Fibroblast of pulmonary artery (primary cell): ENCODE measurements at regions not wholly inside any gene's neighbourhood (a gene's known extent, or its start where the extent isn't known, plus 50 kb on each side); places are given as distances from the start of the nearest gene placed in this dataset.

Source experiments
- DNase-seq: peaks from one replicate; pipeline ENCODE4 v3.0.0-alpha.2; 2010; ENCODE audit warnings: low read depth
- H3K4me3 ChIP-seq: replicated peaks from 2 replicates; pipeline ENCODE4 v1.5.1; 2011; ENCODE audit warnings: low read depth, mild to moderate bottlenecking, control low read depth, low read length, moderate library complexity
- CTCF ChIP-seq: IDR thresholded peaks from 2 replicates; pipeline ENCODE4 v1.5.1; 2011; ENCODE audit warnings: mild to moderate bottlenecking, control low read depth, low read length, inconsistent platforms; ENCODE audit errors: missing control alignments

- no peak overlapping the region for H3K4me3 ChIP-seq
- peak; percentile 11 for DNase-seq
- TF ChIP-seq CTCF: no peak
These were observed 537.8 kb upstream of the FTMT start for GRCh38 chr5:121313886-121314285.

GRCh38 chr5:121315786-121316185, 535.9 kb upstream of the FTMT start:
- H3K4me3 ChIP-seq: no peak overlapping the region
- no peak for TF ChIP-seq CTCF
- no peak for DNase-seq

GRCh38 chr5:121319292-121319691, 532.4 kb upstream of the FTMT start:
- TF ChIP-seq CTCF: no peak
- H3K4me3 ChIP-seq: no peak overlapping the region
- DNase-seq: no peak

- DNase-seq: no peak
- H3K4me3 ChIP-seq: no peak overlapping the region
- no peak for TF ChIP-seq CTCF
These were observed 525.8 kb upstream of the FTMT start for GRCh38 chr5:121325930-121326329.

GRCh38 chr5:121350181-121350930, 501.3 kb upstream of the FTMT start:
- DNase-seq: no peak
- H3K4me3 ChIP-seq: no peak overlapping the region
- TF ChIP-seq CTCF: no peak

GRCh38 chr5:121366515-121366914, 485.2 kb upstream of the FTMT start:
- H3K4me3 ChIP-seq: no peak overlapping the region
- no peak for TF ChIP-seq CTCF
- peak; percentile 28 for DNase-seq

GRCh38 chr5:121373371-121373770, 478.3 kb upstream of the FTMT start:
- DNase-seq: no peak
- no peak for TF ChIP-seq CTCF
- H3K4me3 ChIP-seq: no peak overlapping the region
